K562 (cell line): ENCODE measurements at regions not wholly inside any gene's neighbourhood (a gene's known extent, or its start where the extent isn't known, plus 50 kb on each side); places are given as distances from the start of the nearest gene placed in this dataset.

Experiments
- CTCF ChIP-seq, 3 experiments: IDR thresholded peaks in 2 of 3; conservative IDR thresholded peaks in 1 of 3; 2 replicates each; pipeline ENCODE4 v1.5.1; 2011 to 2012; ENCODE audit warnings: low read length in 3 of 3, mild to moderate bottlenecking in 3 of 3, control low read depth in 2 of 3, improper control_type of control experiment in 1 of 3, inconsistent platforms in 1 of 3, low read depth in 1 of 3, mixed read lengths in 1 of 3, moderate library complexity in 1 of 3; ENCODE audit not compliant: insufficient read depth in 2 of 3
- EZH2 ChIP-seq: IDR thresholded peaks from 2 replicates; pipeline ENCODE4 v1.6.1; 2012; ENCODE audit warnings: low read depth, mild to moderate bottlenecking, inconsistent platforms, low read length, borderline replicate concordance
- HDAC2 ChIP-seq: fragments of 450-650 bp; IDR thresholded peaks from 2 replicates; pipeline ENCODE4 v1.6.1; 2016; ENCODE audit warnings: mild to moderate bottlenecking
- JUND ChIP-seq, 2 experiments: IDR thresholded peaks; 2 replicates in 1 of 2; 3 replicates in 1 of 2; pipeline ENCODE4 v1.6.1; 2011; ENCODE audit warnings: borderline replicate concordance in 2 of 2, low read depth in 2 of 2, low read length in 2 of 2, improper control_type of control experiment in 1 of 2, missing biosample characterization in 1 of 2, missing genetic modification characterization in 1 of 2, missing genetic modification reagents in 1 of 2
- MCM3 ChIP-seq: fragments of 450-650 bp; IDR thresholded peaks from 2 replicates; pipeline ENCODE4 v1.6.1; 2016
- NR1H2 ChIP-seq: sonication (generic); formaldehyde crosslinking; IDR thresholded peaks from 2 replicates; pipeline ENCODE4 v1.4.0; 2020; ENCODE audit warnings: mild to moderate bottlenecking, missing genetic modification reagents
- PHF8 ChIP-seq: fragments of 200-600 bp; sonication (generic); IDR thresholded peaks from 2 replicates; pipeline ENCODE4 v1.6.1; 2012; ENCODE audit warnings: mixed run types, mild to moderate bottlenecking, inconsistent platforms, low read length, moderate library complexity, borderline replicate concordance
- RNF2 ChIP-seq: sonication (generic); IDR thresholded peaks from 2 replicates; pipeline ENCODE4 v1.6.1; 2016
- TAF1 ChIP-seq: IDR thresholded peaks from 2 replicates; pipeline ENCODE4 v1.6.1; 2011; ENCODE audit warnings: mild to moderate bottlenecking, low read length, moderate library complexity; ENCODE audit not compliant: insufficient read depth, control insufficient read depth, severe bottlenecking; ENCODE audit errors: extremely low read depth
- THAP7 ChIP-seq: fragments of 250-450 bp; sonication (Bioruptor Pico); IDR thresholded peaks from 2 replicates; pipeline ENCODE4 v1.5.0; 2021

GRCh38 chr6:144482142-144482541 is 197.0 kb downstream of the UTRN start:
- TF ChIP-seq RNF2: no peak
- no peak for TF ChIP-seq NR1H2 (CRISPR knock-in tag)
- TF ChIP-seq CTCF (IDR thresholded peaks at IDR 0.05 in 2 of 3, conservative IDR thresholded peaks at IDR 0.05 in 1 of 3; ENCODE audit: insufficient read depth in 2 of 3, low read depth in 1 of 3, low read length in 3 of 3): peak; percentile 61 to 73 (median 68)
- TF ChIP-seq HDAC2: no peak
- no peak for TF ChIP-seq TAF1
- 0 out of 2 replicates have a peak, but pooled peaks have one; percentile 24 for TF ChIP-seq JUND (IDR thresholded peaks at IDR 0.05; ENCODE audit: borderline replicate concordance, low read depth, low read length)
- no peak for TF ChIP-seq JUND (tag; IDR thresholded peaks at IDR 0.05; ENCODE audit: borderline replicate concordance, low read depth, low read length)
- TF ChIP-seq EZH2: no peak
- TF ChIP-seq PHF8: no peak
- TF ChIP-seq THAP7 (CRISPR knock-in tag): no peak
- TF ChIP-seq MCM3: no peak
